SIG-M5 (cell line): ENCODE measurements at regions not wholly inside any gene's neighbourhood (a gene's known extent, or its start where the extent isn't known, plus 50 kb on each side); places are given as distances from the start of the nearest gene placed in this dataset.
"Not testable (repeated sequence)": the region's sequence is repeated elsewhere in the genome, so short reads cannot be mapped to it uniquely, and the experiment has no call there.

Experiments used
- DNase-seq: peaks from one replicate; lab custom pipeline; 2025; lab: John Stamatoyannopoulos, UW

GRCh38 chr19:30870876-30871275 is 478.4 kb downstream of the TSHZ3 start:
- DNase-seq = no peak

- no peak for DNase-seq
Observed at GRCh38 chr19:30865511-30865910, 483.7 kb downstream of the TSHZ3 start.

GRCh38 chr19:30864391-30865215 is 484.6 kb downstream of the TSHZ3 start:
- DNase-seq = no peak

- no peak for DNase-seq
Observed at GRCh38 chr19:30862876-30863275, 486.4 kb downstream of the TSHZ3 start.

- no peak for DNase-seq
Observed at GRCh38 chr19:30861919-30862318, 487.3 kb downstream of the TSHZ3 start.

GRCh38 chr19:30857966-30858490 is 485.8 kb downstream of the ZNF536 start:
- no peak for DNase-seq

GRCh38 chr19:30857388-30857787 is 485.2 kb downstream of the ZNF536 start:
- no peak for DNase-seq

- no peak for DNase-seq
Observed at GRCh38 chr19:30856786-30857185, 484.6 kb downstream of the ZNF536 start.

- no peak for DNase-seq
Observed at GRCh38 chr19:30856376-30856775, 484.2 kb downstream of the ZNF536 start.

GRCh38 chr19:30855442-30855841 is 483.3 kb downstream of the ZNF536 start:
- no peak for DNase-seq

GRCh38 chr19:30854661-30855060 is 482.5 kb downstream of the ZNF536 start:
- DNase-seq = no peak

GRCh38 chr19:30854207-30854606 is 482.0 kb downstream of the ZNF536 start:
- DNase-seq = no peak

- DNase-seq = no peak
Observed at GRCh38 chr19:30853036-30853435, 480.9 kb downstream of the ZNF536 start.

GRCh38 chr19:30852168-30852567 is 480.0 kb downstream of the ZNF536 start:
- no peak for DNase-seq

- DNase-seq = no peak
Observed at GRCh38 chr19:30851646-30852045, 479.5 kb downstream of the ZNF536 start.

GRCh38 chr19:30848636-30849425 is 476.6 kb downstream of the ZNF536 start:
- DNase-seq = no peak

- DNase-seq = no peak
Observed at GRCh38 chr19:30846102-30846501, 473.9 kb downstream of the ZNF536 start.

- no peak for DNase-seq
Observed at GRCh38 chr19:30842926-30843325, 470.7 kb downstream of the ZNF536 start.

GRCh38 chr19:30841934-30842333 is 469.8 kb downstream of the ZNF536 start:
- no peak for DNase-seq

- DNase-seq = no peak
Observed at GRCh38 chr19:30830875-30831274, 458.7 kb downstream of the ZNF536 start.

- not testable (repeated sequence) for DNase-seq
Observed at GRCh38 chr19:30825505-30825904, 453.3 kb downstream of the ZNF536 start.

- no peak for DNase-seq
Observed at GRCh38 chr19:30824809-30825208, 452.6 kb downstream of the ZNF536 start.

- no peak for DNase-seq
Observed at GRCh38 chr19:30817965-30818567, 445.9 kb downstream of the ZNF536 start.
